B cell (primary cell): ENCODE measurements at regions not wholly inside any gene's neighbourhood (a gene's known extent, or its start where the extent isn't known, plus 50 kb on each side); places are given as distances from the start of the nearest gene placed in this dataset.

Experiments used
- ATAC-seq: fragments of 200-7000 bp; cut with Tn5 transposase; one replicate; pipeline ENCODE4 v1.10.0; 2021; ENCODE audit warnings: low read depth, mild to moderate bottlenecking, moderate number of reproducible peaks, moderate library complexity
- CTCF ChIA-PET: fragments of 350-600 bp; sonication (Branson Sonifier 250); formaldehyde crosslinking; loops from one replicate; lab custom pipeline; 2021; ENCODE audit warnings: antibody characterized with exemption, inconsistent platforms; lab: Charles Lee
- POLR2A ChIA-PET: fragments of 350-600 bp; sonication (Branson Sonifier 250); formaldehyde crosslinking; loops from one replicate; lab custom pipeline; 2021; ENCODE audit warnings: antibody characterized with exemption; lab: Charles Lee
- DNase-seq: peaks from one replicate; pipeline ENCODE4 v3.0.0; 2013
- H2AFZ ChIP-seq: 2 replicates; pipeline ENCODE4 v1.6.1; 2012; ENCODE audit warnings: mild to moderate bottlenecking, low read depth, low read length; ENCODE audit not compliant: insufficient read depth, poor library complexity, severe bottlenecking
- H3K27ac ChIP-seq, 2 donors: 1 replicate in 1 of 2; 2 replicates in 1 of 2; pipeline ENCODE4 v1.5.1; 2012 to 2013; ENCODE audit warnings: low read length in 2 of 2, mild to moderate bottlenecking in 2 of 2, moderate library complexity in 1 of 2
- H3K27me3 ChIP-seq, 4 experiments: fragments of 200-600 bp in 1 of 4; sonication (generic) in 1 of 4; replicated peaks in 1 of 4; 1 replicate in 2 of 4; 2 replicates in 2 of 4; pipeline versions ENCODE4 v1.6.1 to v1.7.0; 2013 to 2016; ENCODE audit warnings: low read length in 3 of 4, mild to moderate bottlenecking in 2 of 4, mixed read lengths in 1 of 4, moderate library complexity in 1 of 4; ENCODE audit not compliant: insufficient read depth in 4 of 4, control insufficient read depth in 3 of 4; ENCODE audit errors: control extremely low read depth in 1 of 4
- H3K36me3 ChIP-seq, 2 experiments: replicated peaks in 1 of 2; 1 replicate in 1 of 2; 2 replicates in 1 of 2; pipeline versions ENCODE4 v1.6.1 to v1.7.1; 2013; ENCODE audit warnings: low read length in 1 of 2; ENCODE audit not compliant: insufficient read depth in 2 of 2, control insufficient read depth in 1 of 2; ENCODE audit errors: control extremely low read depth in 1 of 2, extremely low read depth in 1 of 2
- H3K4me1 ChIP-seq, 2 donors: fragments of 200-600 bp in 1 of 2; sonication (generic) in 1 of 2; 1 replicate in 1 of 2; 2 replicates in 1 of 2; pipeline versions ENCODE4 v1.5.1 to v1.6.1; 2013 to 2017; ENCODE audit warnings: low read length in 2 of 2; ENCODE audit not compliant: control insufficient read depth in 2 of 2, insufficient read depth in 2 of 2
- H3K4me2 ChIP-seq: replicated peaks from 2 replicates; pipeline ENCODE3; 2012; ENCODE audit warnings: mild to moderate bottlenecking, low read depth, low read length; ENCODE audit not compliant: poor library complexity, severe bottlenecking
- H3K4me3 ChIP-seq, 5 experiments: fragments of 200-600 bp in 1 of 5; sonication (generic) in 1 of 5; 1 replicate in 3 of 5; 2 replicates in 2 of 5; pipeline versions ENCODE4 v1.5.1 to v1.7.0; 2011 to 2016; ENCODE audit warnings: low read length in 4 of 5, mild to moderate bottlenecking in 4 of 5, low read depth in 2 of 5, control low read depth in 1 of 5, moderate library complexity in 1 of 5; ENCODE audit not compliant: insufficient read depth in 1 of 5; ENCODE audit errors: control extremely low read depth in 1 of 5, extremely low read depth in 1 of 5
- H3K79me2 ChIP-seq: fragments of 200-600 bp; sonication (generic); one replicate; pipeline ENCODE4 v1.6.0; 2016; ENCODE audit warnings: low read length; ENCODE audit not compliant: control insufficient read depth, insufficient read depth
- H3K9ac ChIP-seq: fragments of 200-600 bp; sonication (generic); 2 replicates; pipeline ENCODE4 v1.6.1; 2017; ENCODE audit warnings: mild to moderate bottlenecking, low read length, moderate library complexity
- H3K9me3 ChIP-seq, 3 donors: one replicate each; pipeline versions ENCODE4 v1.6.1 to v1.7.1; 2013; ENCODE audit warnings: low read length in 2 of 3; ENCODE audit not compliant: control insufficient read depth in 2 of 3, insufficient read depth in 1 of 3; ENCODE audit errors: control extremely low read depth in 1 of 3
- H4K20me1 ChIP-seq: 2 replicates; pipeline ENCODE4 v1.6.0; 2012; ENCODE audit warnings: mild to moderate bottlenecking, low read length; ENCODE audit not compliant: insufficient read depth, control insufficient read depth, poor library complexity, severe bottlenecking
- H3K27ac Mint-ChIP-seq: one replicate; pipeline ENCODE4 v1.8.0; 2021; ENCODE audit warnings: mixed read lengths
- H3K27me3 Mint-ChIP-seq: one replicate; pipeline ENCODE4 v1.8.0; 2021; ENCODE audit warnings: mixed read lengths
- H3K4me1 Mint-ChIP-seq: one replicate; pipeline ENCODE4 v1.8.0; 2021; ENCODE audit warnings: mixed read lengths
- H3K4me3 Mint-ChIP-seq: one replicate; pipeline ENCODE4 v1.8.0; 2021; ENCODE audit warnings: mixed read lengths
- H3K9me3 Mint-ChIP-seq: one replicate; pipeline ENCODE4 v1.8.0; 2022; ENCODE audit warnings: mixed read lengths; ENCODE audit not compliant: insufficient read depth
- CTCF ChIP-seq: fragments of 200-600 bp; IDR thresholded peaks from one replicate; pipeline ENCODE4 v1.8.0; 2022; ENCODE audit warnings: antibody characterized with exemption, mild to moderate bottlenecking
- EZH2 ChIP-seq: IDR thresholded peaks from 2 replicates; pipeline ENCODE4 v1.6.1; 2012; ENCODE audit warnings: borderline replicate concordance, low read depth, mild to moderate bottlenecking, moderate library complexity, low read length; ENCODE audit not compliant: insufficient read depth, poor library complexity, severe bottlenecking
- WGBS: methylation state at CpG from one replicate; pipeline ENCODE4 v1.1.5; 2013; ENCODE audit warnings: missing lambda C conversion rate; ENCODE audit not compliant: insufficient coverage; 5-methylcytosine and 5-hydroxymethylcytosine counted together
- intact Hi-C: fragments of 100-400 bp; cut with micrococcal nuclease; formaldehyde crosslinking; loops from one replicate; pipeline ENCODE4 v1.10.0; 2022

GRCh38 chr11:25658916-25659315, 673.0 kb upstream of the ANO3 start:
- H3K27me3 Mint-ChIP-seq, result no peaks in the 10 kb centered on the region
- H3K36me3 ChIP-seq, result no peaks in the 10 kb centered on the region
- WGBS, result 75% methylated on average over 1 of the region's 2 CpGs

GRCh38 chr11:25659706-25660105, 672.2 kb upstream of the ANO3 start:
- Mint-ChIP-seq H3K4me1 (no peaks in the 10 kb centered on the region), H3K27me3 (no peaks in the 10 kb centered on the region), H3K4me3 (no peak overlapping the region), H3K9me3 (no peaks in the 10 kb centered on the region), H3K27ac (no peak overlapping the region)
- POLR2A ChIA-PET, result no interaction called here
- intact Hi-C loops, result no loop called here
- H3K27ac ChIP-seq, result no peak overlapping the region
- 0% methylated on average over 1 of the region's 3 CpGs for WGBS
- no peak overlapping the region for H3K9ac ChIP-seq
- H3K79me2 ChIP-seq, result no peaks in the 10 kb centered on the region
- H3K4me2 ChIP-seq, result no peak overlapping the region
- no peak for DNase-seq
- ATAC-seq, result no peak
- TF ChIP-seq CTCF (no peak), EZH2 (no peak)
- H2AFZ ChIP-seq, result no peak overlapping the region
- CTCF ChIA-PET, result no interaction called here
- H4K20me1 ChIP-seq, result no peaks in the 10 kb centered on the region
- H3K9me3 ChIP-seq, result no peaks in the 10 kb centered on the region
- H3K27me3 ChIP-seq, result no peaks in the 10 kb centered on the region
- H3K36me3 ChIP-seq, result no peaks in the 10 kb centered on the region
- H3K4me3 ChIP-seq, result no peak overlapping the region
- H3K4me1 ChIP-seq, result no peaks in the 10 kb centered on the region

More at GRCh38 chr11:25658916-25659315, 673.0 kb upstream of the ANO3 start:
- TF ChIP-seq CTCF, result no peak
- no peak for TF ChIP-seq EZH2
- ChIA-PET POLR2A (no interaction called here), CTCF (no interaction called here)
- H3K4me3 Mint-ChIP-seq, result no peak overlapping the region
- no peak for ATAC-seq
- no peak overlapping the region for H3K27ac ChIP-seq
- H3K4me2 ChIP-seq, result no peak overlapping the region
- no peak overlapping the region for H3K4me3 ChIP-seq
- H3K9me3 Mint-ChIP-seq, result no peaks in the 10 kb centered on the region
- H3K4me1 ChIP-seq, result no peaks in the 10 kb centered on the region
- intact Hi-C loops, result no loop called here
- H4K20me1 ChIP-seq, result no peaks in the 10 kb centered on the region
- H3K4me1 Mint-ChIP-seq, result no peaks in the 10 kb centered on the region
- H2AFZ ChIP-seq, result no peak overlapping the region
- no peaks in the 10 kb centered on the region for H3K27me3 ChIP-seq
- no peaks in the 10 kb centered on the region for H3K79me2 ChIP-seq
- no peak for DNase-seq
- no peak overlapping the region for H3K9ac ChIP-seq
- no peak overlapping the region for H3K27ac Mint-ChIP-seq
- no peaks in the 10 kb centered on the region for H3K9me3 ChIP-seq
